Ovary (tissue), 7 donors: ENCODE measurements at regions not wholly inside any gene's neighbourhood (a gene's known extent, or its start where the extent isn't known, plus 50 kb on each side); places are given as distances from the start of the nearest gene placed in this dataset.

ENCODE experiments used
- DNase-seq, 5 donors: peaks; one replicate each; pipeline ENCODE4 v3.0.0-alpha.2; 2019 to 2020
- H3K27ac ChIP-seq, 2 donors: fragments of 200-600 bp; one replicate each; pipeline versions ENCODE4 v1.5.1 to v1.8.0; 2019 to 2022
- H3K27me3 ChIP-seq: fragments of 200-600 bp; one replicate; pipeline ENCODE4 v1.8.0; 2022
- H3K36me3 ChIP-seq: fragments of 200-600 bp; sonication (generic); one replicate; pipeline ENCODE4 v1.5.1; 2019
- H3K4me1 ChIP-seq: one replicate; pipeline ENCODE4 v1.8.1; 2013; ENCODE audit warnings: mild to moderate bottlenecking, moderate library complexity; ENCODE audit not compliant: insufficient read depth
- H3K4me3 ChIP-seq: fragments of 200-600 bp; sonication (generic); one replicate; pipeline ENCODE4 v1.5.1; 2017
- H3K9me3 ChIP-seq, 2 donors: fragments of 200-600 bp in 1 of 2; sonication (generic) in 1 of 2; one replicate each; pipeline versions ENCODE4 v1.5.1 to v1.8.1; 2013 to 2019; ENCODE audit warnings: mild to moderate bottlenecking in 1 of 2, moderate library complexity in 1 of 2
- EP300 ChIP-seq: sonication (generic); formaldehyde crosslinking; IDR thresholded peaks from one replicate; pipeline ENCODE4 v1.6.1; 2017; ENCODE audit warnings: antibody characterized with exemption
- POLR2A ChIP-seq: fragments of 450-650 bp; IDR thresholded peaks from one replicate; pipeline ENCODE4 v1.6.1; 2017; ENCODE audit warnings: antibody characterized with exemption, mild to moderate bottlenecking, moderate library complexity
- WGBS, 3 donors: extraction: QIAGEN DNeasy Blood & Tissue Kit in 1 of 3; methylation state at CpG; one replicate each; pipeline versions ENCODE4 v1.1.5 to v1.1.7; 2013 to 2017; 5-methylcytosine and 5-hydroxymethylcytosine counted together
- intact Hi-C, 4 donors: fragments of 100-400 bp; cut with DNase I; formaldehyde crosslinking; loops; one replicate each; pipeline versions ENCODE4 v1.11.0 to v1.15.1; 2022 to 2023
- TF ChIP-seq, protein P1 (sequence below), 3 donors: fragments of 450-650 bp in 2 of 3; fragments of 200-600 bp in 1 of 3; IDR thresholded peaks; one replicate each; pipeline versions ENCODE4 v1.5.1 to v1.8.0; 2016 to 2022; ENCODE audit warnings: antibody characterized with exemption in 3 of 3, mild to moderate bottlenecking in 1 of 3
- donor health status: DM: no; HTN: no; CAD: no; lungs with moderate emphysema.
- donor health status: DM: no; HTN: no; CAD: no.
- donor health status: Bipolar disorder and iron deficiency.
- donor health status: DM: no; HTN: no; CAD: no.
- donor health status: DM: yes; HTN: yes; CAD: no.

DNA sequence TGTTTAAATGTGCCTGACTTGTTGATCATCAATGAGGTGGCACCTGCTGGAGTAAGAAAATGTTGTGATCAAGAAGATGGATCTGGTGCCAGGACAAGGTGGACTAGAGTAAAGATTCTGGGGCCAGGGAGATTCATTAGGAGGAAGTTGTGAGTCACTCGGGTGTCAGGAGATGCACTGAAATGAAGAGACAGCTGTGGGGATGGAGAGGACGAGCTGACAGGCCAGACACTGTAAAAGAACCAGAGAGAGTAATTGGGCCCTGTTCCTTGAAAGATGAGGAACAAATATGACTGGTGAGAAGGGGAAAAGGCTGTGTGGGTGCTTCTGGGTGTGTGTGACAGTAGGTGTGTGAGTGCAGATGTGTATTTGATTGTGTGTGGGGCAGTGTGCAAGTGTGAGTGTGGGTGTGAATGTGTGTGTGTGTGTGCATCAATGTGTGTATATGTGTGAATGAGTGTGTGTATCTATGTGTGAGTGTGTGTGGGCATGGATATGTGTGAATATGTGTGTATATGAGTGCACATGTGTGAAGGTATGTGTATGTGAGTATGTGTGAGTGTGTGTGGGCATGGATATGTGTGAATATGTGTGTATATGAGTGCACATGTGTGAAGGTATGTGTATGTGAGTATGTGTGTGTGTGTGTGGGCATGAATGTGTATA, 260.5 kb downstream of the RFC3 start:
- H3K9me3 ChIP-seq, result no peaks in the 10 kb centered on the region
- H3K27ac ChIP-seq, result no peak overlapping the region
- H3K36me3 ChIP-seq, result no peaks in the 10 kb centered on the region
- no peak for TF ChIP-seq EP300
- TF ChIP-seq, protein P1, sequence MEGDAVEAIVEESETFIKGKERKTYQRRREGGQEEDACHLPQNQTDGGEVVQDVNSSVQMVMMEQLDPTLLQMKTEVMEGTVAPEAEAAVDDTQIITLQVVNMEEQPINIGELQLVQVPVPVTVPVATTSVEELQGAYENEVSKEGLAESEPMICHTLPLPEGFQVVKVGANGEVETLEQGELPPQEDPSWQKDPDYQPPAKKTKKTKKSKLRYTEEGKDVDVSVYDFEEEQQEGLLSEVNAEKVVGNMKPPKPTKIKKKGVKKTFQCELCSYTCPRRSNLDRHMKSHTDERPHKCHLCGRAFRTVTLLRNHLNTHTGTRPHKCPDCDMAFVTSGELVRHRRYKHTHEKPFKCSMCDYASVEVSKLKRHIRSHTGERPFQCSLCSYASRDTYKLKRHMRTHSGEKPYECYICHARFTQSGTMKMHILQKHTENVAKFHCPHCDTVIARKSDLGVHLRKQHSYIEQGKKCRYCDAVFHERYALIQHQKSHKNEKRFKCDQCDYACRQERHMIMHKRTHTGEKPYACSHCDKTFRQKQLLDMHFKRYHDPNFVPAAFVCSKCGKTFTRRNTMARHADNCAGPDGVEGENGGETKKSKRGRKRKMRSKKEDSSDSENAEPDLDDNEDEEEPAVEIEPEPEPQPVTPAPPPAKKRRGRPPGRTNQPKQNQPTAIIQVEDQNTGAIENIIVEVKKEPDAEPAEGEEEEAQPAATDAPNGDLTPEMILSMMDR (IDR thresholded peaks at IDR 0.05), result no peak
- TF ChIP-seq POLR2A, result no peak
- no peaks in the 10 kb centered on the region for H3K27me3 ChIP-seq
- no peak for DNase-seq
- peaks cover 2% of the 10 kb centered on the region for H3K4me1 ChIP-seq
- 69 to 84% (median 78%) methylated on average over 2 of the region's 2 CpGs for WGBS, 3 donors
- no peak overlapping the region for H3K4me3 ChIP-seq
- intact Hi-C loops, result loop anchor here in 1 of 4 donors (10.0 kb wide), 1 partner anchor 284 kb away; no protein-coding TSS in a partner anchor

DNA sequence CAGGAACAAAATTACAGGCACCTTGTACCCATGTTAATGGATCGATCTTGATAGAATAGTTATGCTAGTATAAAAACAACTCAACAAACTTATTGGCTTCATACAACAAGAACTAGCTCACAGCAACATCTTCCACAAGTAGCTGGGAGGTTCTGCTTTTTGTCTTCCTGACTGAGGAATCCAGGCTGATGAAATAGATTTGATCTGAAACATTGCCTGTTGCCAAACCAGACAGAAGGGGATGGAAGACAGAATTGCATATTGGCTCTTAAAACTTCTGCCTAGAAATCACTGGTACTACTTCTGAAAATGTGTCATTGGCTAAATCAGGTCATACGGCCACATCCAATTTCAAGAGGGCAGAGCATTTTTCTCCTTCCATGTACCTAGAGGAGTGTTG, 267.3 kb downstream of the RFC3 start:
- 92 to 98% (median 93%) methylated on average over 2 of the region's 2 CpGs for WGBS, 3 donors
- intact Hi-C loops, result no loop called here
- Histone ChIP-seq H3K27ac (no peak overlapping the region), H3K36me3 (no peaks in the 10 kb centered on the region), H3K9me3 (no peaks in the 10 kb centered on the region), H3K4me1 (no peaks in the 10 kb centered on the region), H3K4me3 (no peak overlapping the region), H3K27me3 (no peaks in the 10 kb centered on the region)
- DNase-seq, result no peak
- TF ChIP-seq, protein P1 (IDR thresholded peaks at IDR 0.05), result no peak
- TF ChIP-seq EP300 (no peak), POLR2A (no peak)

DNA sequence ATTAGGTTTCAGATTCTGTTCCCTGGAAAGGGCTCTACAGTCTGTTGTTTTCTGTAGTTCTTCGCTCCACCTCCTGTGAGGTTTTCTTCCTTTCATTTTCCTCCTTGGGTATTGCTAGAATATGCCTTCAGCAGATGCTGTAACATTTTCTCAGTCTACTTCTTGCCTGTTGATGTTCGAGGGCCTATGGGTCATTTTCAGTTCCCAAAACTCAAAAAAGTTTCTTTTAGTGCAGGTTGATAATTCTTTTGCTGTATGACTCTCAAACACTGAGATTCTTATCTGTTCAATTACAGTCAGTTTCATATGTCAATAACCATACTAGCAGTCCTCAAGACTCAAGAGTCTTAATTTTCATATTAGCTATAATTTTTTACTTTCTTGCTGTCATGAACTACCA, 268.3 kb downstream of the RFC3 start:
- no peak for TF ChIP-seq EP300
- Histone ChIP-seq H3K9me3 (no peaks in the 10 kb centered on the region), H3K36me3 (no peaks in the 10 kb centered on the region), H3K27ac (no peak overlapping the region), H3K27me3 (no peaks in the 10 kb centered on the region), H3K4me3 (no peak overlapping the region), H3K4me1 (no peaks in the 10 kb centered on the region)
- intact Hi-C loops, result no loop called here
- 92 to 100% (median 97%) methylated on average over 2 of the region's 2 CpGs for WGBS, 3 donors
- no peak for DNase-seq

- H3K4me1 ChIP-seq, result no peaks in the 10 kb centered on the region
- TF ChIP-seq EP300 (no peak), POLR2A (no peak)
- TF ChIP-seq, protein P1 (IDR thresholded peaks at IDR 0.05), result no peak
- intact Hi-C loops, result no loop called here
- H3K27ac ChIP-seq, result no peak overlapping the region
- no peaks in the 10 kb centered on the region for H3K9me3 ChIP-seq
- DNase-seq, result no peak
- no peaks in the 10 kb centered on the region for H3K27me3 ChIP-seq
- no peak overlapping the region for H3K4me3 ChIP-seq
- WGBS, 3 donors, result 89 to 95% (median 94%) methylated on average over 4 of the region's 4 CpGs
- no peaks in the 10 kb centered on the region for H3K36me3 ChIP-seq
Measured at GRCh38 chr13:34087791-34088190, 269.8 kb downstream of the RFC3 start.

GRCh38 chr13:34103854-34104253, 285.9 kb downstream of the RFC3 start:
- DNase-seq, result no peak
- 84 to 95% (median 85%) methylated on average over 4 of the region's 4 CpGs for WGBS, 3 donors
- H3K4me3 ChIP-seq, result no peak overlapping the region
- TF ChIP-seq, protein P1 (IDR thresholded peaks at IDR 0.05), result no peak
- TF ChIP-seq POLR2A (no peak), EP300 (no peak)
- H3K36me3 ChIP-seq, result no peaks in the 10 kb centered on the region
- no peaks in the 10 kb centered on the region for H3K27me3 ChIP-seq
- no peaks in the 10 kb centered on the region for H3K4me1 ChIP-seq
- no peak overlapping the region for H3K27ac ChIP-seq
- H3K9me3 ChIP-seq, result no peaks in the 10 kb centered on the region
- intact Hi-C loops, result loop anchor here in 1 of 4 donors (2.0 kb wide), 1 partner anchor 31 kb away; no protein-coding TSS in a partner anchor
